Bone marrow (tissue), 2 donors: ENCODE measurements at regions not wholly inside any gene's neighbourhood (a gene's known extent, or its start where the extent isn't known, plus 50 kb on each side); places are given as distances from the start of the nearest gene placed in this dataset.
"Not testable (repeated sequence)": the region's sequence is repeated elsewhere in the genome, so short reads cannot be mapped to it uniquely, and the experiment has no call there.

Experiments used
- DNase-seq, 2 donors: peaks; one replicate each; lab custom pipeline; 2025; lab: John Stamatoyannopoulos, UW

DNA sequence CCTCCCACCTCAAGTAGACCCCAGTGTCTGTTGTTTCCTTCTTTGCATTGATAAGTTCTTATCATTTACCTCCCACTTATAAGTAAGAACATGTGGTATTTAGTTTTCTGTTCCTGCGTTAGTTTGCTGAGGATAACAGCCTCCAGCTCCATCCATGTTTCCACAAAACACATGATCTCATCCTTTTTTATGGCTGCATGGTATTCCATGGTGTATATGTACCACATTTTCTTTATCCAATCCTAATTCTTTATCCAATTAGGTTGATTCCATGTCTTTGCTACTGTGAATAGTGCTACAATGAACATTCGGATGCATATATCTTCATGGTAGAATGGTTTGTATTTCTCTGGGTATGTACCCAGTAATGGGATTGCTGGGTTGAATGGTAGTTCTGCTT is 102.5 kb upstream of the UGP2 start:
- DNase-seq, result not testable (repeated sequence)

DNA sequence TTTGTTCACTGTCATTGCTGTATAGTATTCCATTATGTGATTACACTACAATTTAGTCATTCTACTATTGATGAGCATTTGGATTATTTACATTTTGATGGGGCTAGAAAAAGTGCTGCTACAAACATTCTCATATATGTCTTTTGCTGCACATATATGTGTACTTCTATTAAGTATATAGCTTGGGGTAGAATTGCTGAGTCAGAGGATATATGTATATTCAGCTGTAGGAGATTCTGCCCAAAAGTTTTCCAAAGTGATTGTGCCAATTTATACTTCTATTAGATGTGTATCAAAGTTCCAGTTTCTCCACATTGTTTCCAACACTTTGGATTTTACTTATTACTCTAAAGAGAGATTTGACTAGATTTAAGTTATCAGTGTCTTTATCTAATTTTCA is 101.7 kb upstream of the UGP2 start:
- no peak for DNase-seq

DNA sequence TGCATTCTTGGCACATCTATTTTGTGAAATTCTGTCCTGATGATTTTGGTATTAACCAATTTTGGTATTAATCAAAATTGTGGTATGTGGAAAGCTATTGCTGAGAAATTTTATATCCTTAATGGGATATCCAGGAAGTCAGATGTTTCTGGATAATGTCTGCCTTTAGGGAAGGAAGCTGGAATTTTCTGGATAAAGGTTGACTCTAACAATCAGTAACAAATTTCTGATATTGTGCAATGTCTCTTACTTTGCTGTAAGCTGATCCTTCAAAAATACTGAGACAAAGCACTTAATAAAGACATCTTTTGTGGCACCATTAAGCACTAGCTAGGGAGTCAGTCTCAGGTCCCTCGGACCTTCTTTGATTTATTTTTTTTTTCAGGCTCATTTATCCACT is 100.8 kb upstream of the UGP2 start:
- DNase-seq, result no peak

DNA sequence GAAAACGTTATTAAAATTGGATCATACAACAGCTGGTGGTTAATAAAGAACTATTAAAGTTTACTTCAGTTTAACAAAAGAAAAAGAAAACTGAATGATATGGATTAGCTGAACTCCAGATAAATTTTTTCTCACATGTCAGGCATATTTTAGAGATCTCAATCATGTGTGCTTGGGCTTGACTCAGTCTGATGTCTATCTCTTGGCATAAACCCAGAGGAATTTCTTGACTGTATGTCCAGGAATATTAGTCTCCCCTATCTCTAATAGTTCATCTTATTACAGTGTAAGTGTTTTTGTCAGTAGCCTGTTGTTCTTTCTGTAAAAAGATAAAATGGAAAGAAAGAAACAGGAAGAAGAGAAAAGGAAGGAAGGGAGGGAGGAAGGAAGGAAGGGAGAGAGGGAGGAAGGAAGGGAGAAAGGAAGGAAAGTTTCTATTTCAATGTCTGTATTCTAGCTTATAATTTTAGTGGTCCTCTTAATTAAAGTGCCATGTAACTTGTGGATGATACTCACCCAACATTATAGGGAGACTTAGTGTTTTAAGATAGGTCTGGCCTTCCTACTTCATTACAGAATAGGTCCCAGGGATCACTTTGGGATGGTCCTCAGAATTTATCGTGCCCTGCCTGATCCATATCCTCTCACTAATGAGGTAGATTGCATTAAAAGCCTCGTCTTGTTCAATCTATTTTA is 99.7 kb upstream of the UGP2 start:
- no peak for DNase-seq

DNA sequence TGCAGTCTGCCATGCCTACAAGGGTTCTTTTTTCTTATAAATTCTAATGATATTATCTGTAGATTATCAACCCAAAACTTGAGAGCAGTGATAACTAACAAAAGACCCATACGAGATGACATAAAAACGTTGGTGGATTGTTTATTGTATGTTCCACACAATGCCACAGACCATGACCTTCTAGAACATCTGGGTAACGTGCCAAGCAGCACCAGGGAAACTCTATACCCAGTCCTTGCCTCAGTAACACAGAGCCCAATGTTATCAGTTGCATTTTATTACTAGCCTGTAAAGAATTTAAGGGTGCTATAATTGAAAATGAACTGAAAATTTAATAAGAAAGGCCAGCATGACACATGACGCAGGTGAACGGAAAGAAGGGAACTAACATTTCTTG is 99.1 kb upstream of the UGP2 start:
- no peak for DNase-seq

DNA sequence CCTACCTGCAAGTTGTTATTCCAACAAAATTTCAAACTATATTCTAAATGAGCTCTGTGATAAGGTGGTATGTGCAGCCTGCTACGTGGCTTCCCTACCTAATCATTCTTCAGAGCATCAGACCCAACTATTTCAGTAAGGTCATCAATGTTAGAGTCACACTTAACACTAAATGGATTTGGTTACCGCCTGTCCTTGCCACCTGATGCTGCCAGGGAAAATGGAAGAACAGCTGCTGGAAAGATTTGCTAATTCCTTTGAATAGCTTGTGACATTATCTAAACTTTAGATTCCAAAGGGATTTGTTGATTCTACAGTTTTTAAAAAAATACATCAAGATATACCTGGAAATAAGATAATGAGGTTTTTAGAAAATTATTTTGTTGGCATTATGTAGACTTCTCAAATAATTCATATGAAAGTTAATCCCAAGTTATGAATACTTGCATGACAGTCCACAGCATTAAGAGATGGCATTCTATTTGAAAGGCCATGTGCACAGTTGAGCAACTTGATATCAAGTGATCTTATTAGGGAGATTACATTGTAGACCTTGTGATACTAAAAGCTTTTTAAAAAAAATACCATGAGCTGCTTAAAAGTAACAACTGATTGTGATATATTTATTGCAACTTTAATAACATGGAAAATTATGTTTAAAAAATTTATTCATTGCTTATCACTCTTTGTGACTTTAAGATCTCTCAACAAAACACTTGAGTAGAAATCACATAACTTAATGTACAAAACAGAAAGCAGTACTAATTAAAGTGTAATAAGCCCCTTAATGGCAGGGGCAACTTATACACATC is 98.3 kb upstream of the UGP2 start:
- no peak for DNase-seq

DNA sequence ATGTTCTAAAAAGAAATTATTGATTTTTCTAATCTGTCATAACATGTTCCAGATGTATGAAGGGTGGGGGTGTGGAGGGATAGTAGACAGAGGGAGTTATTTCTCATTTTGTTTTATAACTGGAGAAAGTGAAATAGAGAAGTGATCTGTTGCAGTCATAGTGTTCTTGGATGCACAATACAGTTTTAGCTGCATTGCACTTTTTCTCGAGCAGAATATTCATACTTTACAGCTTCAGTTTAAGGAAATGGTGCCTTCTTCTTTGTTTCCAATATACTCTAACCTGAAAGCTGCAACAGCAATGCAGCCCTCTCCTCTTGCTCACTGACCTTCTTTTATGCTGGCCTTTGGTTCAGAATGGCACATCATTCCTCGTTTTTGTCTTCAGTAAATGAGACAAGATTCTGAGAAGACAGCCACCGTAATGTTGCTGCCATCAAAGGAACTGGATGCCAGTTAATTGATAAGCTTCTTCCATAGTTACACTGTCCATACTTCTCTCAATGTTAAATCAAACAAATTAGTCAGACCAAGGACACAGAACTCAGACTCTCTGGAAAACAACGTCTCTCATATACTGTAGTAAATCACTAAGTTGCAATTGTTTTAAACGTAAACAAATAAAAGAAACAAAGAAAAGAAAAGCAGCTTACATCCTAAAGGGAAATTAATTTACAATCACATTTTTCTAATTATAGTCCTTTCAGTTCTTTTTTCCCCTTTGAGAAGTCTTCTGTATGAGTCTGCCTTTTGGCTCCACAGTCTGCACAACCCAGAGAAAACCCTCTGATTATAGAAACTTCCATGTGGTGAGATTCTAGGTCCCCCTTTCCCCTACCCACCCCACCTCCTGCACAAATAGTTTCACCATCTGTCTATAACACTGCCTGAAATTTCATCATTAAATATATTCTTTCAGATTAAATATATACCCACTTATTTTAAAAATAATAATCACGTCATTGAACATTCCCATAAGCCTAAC is 97.4 kb upstream of the UGP2 start:
- no peak for DNase-seq

DNA sequence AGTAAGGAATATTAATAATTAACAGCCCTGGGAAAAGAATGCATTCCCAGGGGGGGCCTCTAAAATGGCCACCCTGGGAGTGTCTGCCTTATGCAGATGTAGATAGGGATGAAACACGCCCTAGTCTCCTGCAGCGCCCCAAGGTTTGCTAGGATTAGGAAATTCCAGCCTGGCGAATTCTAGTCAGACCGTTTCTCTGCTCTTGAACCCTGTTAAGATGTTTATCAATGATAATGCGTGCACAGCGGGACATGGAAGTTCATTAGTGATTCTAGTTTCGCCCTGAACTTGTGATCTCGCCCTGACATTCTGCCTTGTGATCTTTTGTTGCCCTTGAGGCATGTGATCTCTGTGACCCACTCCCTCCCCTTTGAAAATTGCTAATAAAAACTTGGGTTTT is 95.1 kb upstream of the UGP2 start:
- DNase-seq, result not testable (repeated sequence)

DNA sequence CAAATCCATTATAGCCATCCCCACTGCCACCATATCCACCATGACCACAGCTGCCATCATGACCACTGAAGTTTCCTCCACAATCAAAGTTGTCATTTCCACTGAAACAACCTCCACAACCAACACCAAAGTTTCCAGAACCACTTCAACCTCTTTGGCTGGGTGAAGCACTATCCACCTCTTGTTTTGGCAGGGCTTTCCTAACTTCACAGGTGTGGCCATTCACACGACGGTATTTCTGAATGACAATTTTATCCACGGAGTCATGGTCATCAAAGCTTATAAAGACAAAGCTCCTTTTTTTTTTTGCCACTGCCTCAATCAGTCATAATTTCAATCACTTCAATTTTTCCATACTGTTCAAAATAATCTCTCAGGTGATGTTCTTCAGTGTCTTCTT is 89.8 kb upstream of the UGP2 start:
- no peak for DNase-seq

DNA sequence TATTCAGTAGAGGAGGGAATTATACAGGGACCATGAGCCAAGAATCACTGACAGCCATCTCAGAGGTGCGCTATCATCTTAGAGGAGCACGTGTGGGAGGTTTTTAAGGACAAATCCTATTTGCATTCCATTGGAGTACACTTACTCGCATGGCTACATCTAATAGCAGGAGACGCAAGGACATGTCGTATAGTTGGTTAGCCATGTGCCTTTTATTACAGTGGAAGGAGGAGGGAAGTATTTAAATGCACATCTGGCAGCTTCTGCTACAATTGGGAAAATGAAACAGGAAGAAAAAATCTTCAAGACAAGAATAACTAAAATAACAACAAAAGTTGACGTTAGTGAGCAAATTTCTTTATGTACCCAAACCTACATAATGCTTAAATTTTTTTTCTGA is 86.5 kb upstream of the UGP2 start:
- DNase-seq, result peak in 1 of 2 donors; percentile 10

DNA sequence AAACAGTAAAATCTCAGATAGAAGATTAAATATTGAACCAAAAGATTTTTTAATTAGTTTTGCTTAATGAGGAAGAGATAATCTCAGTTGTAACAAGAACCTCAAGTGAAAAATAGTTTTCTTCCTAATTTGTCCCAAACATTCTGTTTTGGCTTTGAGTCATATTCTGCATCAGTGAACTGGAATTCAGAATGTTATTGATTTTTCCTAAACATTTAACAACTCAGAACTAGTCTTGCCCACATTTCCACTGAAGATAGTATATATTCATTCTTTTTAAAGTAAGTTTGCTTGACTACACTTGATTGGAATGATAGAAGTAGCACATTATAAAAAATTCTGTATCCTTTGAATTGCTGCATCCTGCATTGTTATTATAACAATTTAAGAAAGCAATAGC is 85.7 kb upstream of the UGP2 start:
- no peak for DNase-seq

DNA sequence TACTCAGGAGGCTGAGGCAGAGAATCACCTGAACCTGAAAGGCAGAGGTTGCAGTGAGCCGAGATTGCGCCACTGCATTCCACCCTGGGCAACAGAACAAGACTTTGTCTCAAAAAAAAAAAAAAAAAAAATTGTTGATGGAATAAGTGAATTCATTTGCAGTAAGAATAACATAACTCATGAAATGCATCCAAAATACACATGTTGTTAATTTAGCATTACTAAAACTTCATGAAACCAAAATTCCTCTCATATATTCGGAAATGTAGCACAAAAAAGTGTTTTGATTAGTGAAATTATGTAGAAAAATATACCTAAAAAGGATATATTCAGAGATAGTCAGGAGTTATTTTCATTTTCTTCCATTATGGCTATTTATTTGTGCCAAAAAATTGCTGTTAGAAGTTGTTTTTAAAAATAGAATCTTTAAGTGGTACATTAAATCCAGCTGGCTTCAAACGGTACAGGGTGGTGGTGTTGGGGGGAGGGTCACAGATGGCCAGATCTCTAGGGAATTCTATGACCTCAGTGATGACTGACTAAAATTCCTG is 78.2 kb upstream of the UGP2 start:
- DNase-seq, result no peak

DNA sequence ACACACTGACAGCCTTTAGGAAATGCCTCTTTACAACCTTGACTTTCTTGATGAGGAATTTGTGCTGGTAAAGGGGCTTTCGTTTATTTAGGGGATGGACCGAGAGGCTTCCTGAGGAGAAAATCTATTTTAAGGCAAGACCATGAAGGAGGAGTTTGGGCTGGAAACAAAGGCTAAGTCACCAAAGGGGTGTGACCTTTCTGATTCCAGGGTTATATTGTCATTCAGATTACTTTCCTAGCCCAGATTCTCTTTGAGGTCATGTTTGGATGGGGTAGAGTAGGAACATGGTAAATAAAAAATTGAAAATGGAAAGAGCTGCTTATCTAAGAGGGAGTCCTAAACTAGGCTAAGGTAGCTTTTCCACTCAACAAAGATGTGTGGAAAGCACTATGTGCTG is 77.1 kb upstream of the UGP2 start:
- DNase-seq, result no peak

DNA sequence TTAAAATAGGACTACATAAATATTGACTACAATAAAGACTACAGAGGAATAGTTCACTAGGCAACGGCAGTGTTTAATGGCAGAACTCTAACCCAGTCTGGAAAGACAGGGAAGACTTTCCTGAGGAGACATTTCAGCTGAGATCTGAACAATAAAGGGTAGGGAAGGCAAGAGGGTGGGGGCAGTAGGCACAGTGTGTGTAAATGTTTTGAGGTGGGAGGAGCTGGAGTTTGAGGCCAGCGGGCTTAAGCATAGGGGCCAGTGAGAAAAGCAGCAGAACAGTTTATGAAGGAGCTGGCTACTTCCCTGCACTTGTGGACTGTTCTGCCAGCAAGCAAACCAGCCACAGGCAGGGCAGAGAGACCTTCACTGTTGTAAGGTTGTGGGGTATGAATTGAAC is 76.6 kb upstream of the UGP2 start:
- no peak for DNase-seq

DNA sequence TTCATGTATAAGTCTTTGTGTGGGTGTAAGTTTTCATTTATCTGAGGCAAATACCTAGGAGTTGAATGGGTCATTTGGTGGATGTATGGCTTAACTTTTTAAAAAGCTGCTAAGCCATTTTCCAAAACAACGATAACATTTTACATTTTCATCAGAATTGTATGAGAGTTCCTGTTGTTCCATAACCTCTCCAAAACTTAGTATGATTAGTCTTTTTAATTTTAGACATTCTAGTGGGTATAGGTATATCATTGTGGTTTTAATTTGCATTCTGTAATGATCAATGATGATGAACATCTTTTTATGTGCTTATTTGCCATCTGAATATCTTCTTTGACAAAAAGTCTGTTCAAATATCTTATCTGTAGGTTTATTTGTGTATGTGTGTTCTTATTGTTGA is 74.4 kb upstream of the UGP2 start:
- DNase-seq, result no peak

DNA sequence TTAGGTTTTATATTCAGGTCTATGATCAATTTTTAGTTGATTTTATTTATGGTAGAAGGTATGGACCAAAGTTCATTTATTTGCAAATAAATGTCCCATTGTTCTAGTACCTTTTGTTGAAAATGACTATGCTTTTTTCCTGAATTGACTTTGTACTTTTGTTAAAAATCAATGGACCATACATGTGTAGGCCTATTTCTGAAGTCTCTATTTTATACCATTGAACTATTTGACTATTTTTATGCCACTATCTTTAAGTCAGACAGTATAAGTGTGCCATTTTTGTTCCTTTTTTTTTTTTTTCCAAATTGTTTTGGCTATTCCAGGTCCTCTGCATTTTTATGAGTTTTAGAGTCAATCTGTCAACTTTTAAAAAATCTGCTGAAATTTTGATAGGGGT is 73.6 kb upstream of the UGP2 start:
- DNase-seq, result no peak

DNA sequence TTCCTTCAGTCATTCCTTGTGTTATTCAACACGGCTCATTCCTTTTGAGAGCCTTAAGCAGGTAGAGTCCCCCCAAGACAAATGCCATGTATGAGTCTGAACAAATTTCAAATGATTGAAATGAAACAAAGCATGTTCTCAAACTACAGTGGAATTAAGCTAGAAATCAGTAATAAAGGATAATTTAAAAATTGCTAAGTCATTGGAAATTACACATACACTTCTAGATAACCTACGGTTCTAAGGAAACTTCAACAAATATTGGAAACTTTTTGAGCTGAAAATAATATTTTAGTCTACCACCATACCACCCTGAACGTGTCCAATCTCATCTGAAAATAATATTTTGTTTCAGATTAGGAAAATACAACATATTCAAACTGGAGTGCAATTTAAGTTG is 71.8 kb upstream of the UGP2 start:
- no peak for DNase-seq

DNA sequence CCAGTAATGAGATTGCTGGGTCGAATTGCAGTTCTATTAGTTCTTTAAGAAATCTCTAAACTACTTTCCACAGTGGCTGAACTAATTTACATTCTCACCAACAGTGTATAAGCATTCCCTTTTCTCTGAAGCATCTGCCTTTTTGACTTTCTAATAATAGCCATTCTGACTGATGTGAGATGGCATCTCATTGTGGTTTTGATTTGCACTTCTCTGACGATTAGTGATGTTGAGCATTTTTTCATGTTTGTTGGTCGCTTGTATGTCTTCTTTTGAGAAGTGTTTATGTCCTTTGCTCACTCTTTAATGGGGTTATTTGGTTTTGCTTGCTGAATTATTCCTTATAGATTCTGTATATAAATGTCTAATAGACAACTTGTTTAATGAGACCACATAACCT is 69.6 kb upstream of the UGP2 start:
- no peak for DNase-seq

DNA sequence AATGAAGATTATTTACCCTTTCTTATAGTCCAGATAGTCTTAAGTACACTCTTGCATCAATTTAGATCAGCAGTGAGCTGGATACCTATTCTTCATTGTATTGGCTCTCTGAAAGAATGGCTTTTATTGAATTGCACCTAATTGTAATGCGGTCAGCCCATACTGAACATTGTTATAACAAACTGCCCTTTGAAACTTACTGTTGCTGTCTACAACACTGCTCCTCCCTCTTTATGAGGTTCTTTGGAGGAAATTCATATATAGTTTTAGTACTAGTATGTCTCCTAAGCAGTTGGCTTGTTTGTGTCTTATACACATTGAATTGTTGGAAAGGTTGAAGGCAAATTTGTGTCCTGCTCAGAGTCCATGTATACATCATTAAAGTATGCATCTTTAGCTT is 66.5 kb upstream of the UGP2 start:
- no peak for DNase-seq

DNA sequence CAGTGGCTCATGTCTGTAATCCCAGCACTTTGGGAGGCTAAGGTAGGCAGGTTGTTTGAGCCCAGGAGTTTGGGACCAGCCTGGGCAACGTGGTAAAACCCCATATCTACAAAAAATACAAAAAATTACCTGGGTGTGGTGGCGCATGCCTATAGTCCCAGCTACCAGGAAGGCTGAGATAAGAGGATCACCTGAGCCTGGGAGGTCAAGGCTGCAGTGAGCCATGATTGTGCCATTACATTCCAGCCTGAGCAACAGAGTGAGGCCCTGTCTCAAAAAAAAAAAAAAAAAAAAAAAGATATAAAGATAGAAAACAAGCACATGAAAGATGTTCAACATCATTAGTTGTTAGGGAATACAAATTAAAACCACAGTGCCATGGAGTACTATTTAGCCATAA is 65.3 kb upstream of the UGP2 start:
- DNase-seq, result no peak

DNA sequence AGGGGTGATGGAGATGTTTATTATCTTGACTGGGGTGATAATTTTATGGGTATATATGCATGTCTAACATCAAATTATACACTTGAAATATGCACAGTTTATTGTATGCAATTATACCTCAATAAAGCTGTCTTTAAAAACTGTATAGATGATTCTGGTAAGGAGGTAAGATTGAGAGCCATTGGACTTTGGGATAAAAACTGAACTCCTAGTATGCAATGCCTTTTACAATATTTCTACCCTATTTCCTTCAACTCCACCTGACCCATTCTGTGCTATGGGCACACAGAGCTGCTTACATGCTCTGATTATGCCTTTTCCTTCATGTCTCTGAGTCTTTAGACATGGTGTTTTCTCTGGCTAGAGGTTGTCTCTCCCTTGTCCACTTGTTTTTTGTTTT is 63.9 kb upstream of the UGP2 start:
- DNase-seq, result no peak

DNA sequence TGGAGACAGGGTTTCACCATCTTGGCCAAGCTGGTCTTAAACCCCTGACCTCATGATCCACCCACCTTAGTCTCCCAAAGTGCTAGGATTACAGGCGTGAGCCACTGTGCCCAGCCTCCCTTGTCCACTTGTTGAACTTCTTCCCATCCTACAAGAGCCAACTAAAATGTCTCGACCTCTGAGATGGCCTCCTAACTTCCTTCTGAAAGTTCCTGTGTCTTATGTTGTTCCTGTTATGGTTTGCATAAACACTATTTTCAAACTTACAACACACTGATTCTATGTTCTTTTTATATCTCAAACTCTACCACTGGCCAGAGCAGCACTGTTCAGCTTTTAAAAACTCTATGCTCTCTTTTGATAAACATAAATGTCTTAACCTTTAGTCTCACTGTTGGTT is 63.3 kb upstream of the UGP2 start:
- DNase-seq, result no peak
